Stimulated activated CD4-positive, alpha-beta T cell treated with anti-CD3 and anti-CD28 coated beads, Interleukin-4, amount 100 ng/mL, for 48 hours (primary cell): ENCODE measurements at regions not wholly inside any gene's neighbourhood (a gene's known extent, or its start where the extent isn't known, plus 50 kb on each side); places are given as distances from the start of the nearest gene placed in this dataset.
A peak's percentile ranks its signal among the peaks of the same experiment; 100 is the strongest.
"Not testable (repeated sequence)": the region's sequence is repeated elsewhere in the genome, so short reads cannot be mapped to it uniquely, and the experiment has no call there.

Source experiments
- DNase-seq, 2 donors: peaks; one replicate each; pipeline ENCODE4 v3.0.0-alpha.2; 2020; ENCODE audit warnings: low read depth in 2 of 2

DNA sequence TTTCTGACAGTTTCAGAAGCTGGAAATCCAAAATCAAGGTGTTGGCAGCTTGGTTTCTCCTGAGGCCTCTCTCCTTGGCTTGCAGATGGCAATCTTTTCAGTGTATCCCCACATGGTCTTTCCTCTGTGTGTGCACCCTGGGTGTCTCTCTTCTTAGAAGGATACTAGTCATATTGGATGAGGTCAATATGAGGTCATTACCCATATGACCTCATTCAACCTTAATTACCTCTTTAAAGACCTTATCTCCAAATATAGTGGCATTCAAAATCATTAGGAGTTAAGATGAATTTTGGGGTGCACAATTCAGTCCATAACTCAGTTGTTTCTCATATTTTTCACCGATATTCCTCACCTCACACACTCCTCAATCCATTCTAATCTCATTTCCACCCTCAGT, 92.4 kb upstream of the TGM3 start:
- no peak for DNase-seq

- no peak for DNase-seq
These were observed 91.8 kb upstream of the TGM3 start for GRCh38 chr20:2204021-2204420.

GRCh38 chr20:2206957-2207769, 88.6 kb upstream of the TGM3 start:
- peak; percentile 62 to 64 for DNase-seq

- DNase-seq = no peak
These were observed 88.1 kb upstream of the TGM3 start for GRCh38 chr20:2207770-2208097.

DNA sequence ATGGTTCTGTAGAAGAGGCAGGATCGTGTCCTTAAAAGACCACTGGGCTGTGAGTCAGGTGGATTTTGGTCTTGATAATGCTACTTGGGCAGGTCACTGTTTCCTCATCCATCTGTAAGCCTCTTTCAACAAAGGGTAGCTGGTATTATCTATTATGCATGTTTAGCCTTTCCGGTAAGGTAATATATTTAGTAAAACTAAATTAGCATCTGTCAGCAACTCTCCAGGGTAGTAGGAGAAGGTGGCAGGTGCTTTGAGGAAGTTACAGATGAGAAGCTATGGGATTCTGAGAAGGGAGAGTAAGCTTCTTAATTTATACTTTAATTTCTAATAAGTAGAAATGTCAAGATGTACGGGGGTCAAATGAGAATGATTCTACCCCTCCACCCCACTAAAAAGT, 86.9 kb upstream of the TGM3 start:
- DNase-seq = no peak

DNA sequence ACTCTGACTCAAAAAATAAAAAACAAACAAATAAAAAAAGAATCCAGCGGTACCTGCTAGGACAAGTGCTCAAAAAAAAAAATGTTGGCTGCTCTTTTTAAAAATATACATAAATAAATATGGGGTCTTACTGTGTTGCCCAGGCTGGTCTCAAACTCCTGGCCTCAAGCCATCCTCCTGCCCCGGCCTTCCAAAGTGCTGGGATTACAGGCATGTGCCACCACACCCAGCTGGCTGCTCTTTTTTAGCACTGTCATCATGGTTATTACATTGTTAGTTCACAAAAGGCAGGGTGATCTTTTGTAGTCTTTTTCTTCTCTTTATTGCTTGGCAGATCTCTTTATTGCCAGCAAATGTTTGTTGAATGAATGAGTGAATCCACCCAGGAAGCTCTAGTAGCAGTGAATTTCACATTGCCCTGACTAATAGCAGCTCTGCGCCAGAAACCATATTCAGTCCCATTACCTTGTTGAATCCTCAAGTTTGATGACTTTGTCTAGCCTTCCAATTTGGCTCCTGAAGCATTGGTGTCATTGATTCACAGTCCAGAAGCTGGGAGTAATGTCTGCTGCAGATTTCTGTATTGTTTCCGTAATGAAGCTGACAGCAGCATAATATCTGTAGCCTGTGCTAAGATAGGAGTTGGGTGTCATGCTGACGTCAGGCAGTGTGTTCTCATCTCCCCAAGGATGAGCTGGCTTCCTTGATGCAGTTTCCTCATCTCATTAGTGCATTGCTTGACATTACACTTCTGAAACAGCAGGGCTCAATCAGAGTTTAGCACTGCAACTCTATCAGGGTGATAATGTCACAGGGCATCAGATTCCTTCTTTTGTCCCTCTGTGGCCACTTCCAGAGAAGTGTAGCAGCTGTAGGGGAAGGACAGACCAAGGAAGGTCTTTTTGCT, 84.9 kb upstream of the TGM3 start:
- DNase-seq = no peak

DNA sequence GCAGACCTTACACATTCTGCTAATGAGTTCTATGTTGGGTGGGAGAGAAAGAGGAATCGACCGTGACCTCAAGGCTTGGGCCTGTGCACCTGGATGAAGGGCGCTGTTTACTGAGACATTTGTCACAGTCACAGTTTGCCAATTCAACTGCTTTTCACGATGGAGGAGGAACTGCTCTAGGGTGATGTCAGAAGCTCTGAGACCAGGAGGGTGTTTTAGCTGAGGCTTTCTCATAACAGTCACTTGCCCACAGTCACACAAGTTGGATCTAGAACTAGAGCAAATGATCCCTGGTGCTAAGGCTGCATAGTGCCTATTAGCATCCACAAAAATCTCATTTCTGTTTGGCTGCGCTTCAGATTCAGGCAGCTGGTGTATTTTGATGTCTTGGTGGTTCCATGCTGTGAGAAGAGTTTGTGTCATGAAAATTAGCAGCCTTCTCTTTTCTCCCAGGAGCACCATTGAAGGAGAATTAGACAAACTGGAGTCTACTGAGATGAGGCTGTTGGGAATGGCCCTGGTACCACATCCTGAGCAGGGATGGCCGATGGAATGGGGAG, 83.3 kb upstream of the TGM3 start:
- no peak for DNase-seq

DNA sequence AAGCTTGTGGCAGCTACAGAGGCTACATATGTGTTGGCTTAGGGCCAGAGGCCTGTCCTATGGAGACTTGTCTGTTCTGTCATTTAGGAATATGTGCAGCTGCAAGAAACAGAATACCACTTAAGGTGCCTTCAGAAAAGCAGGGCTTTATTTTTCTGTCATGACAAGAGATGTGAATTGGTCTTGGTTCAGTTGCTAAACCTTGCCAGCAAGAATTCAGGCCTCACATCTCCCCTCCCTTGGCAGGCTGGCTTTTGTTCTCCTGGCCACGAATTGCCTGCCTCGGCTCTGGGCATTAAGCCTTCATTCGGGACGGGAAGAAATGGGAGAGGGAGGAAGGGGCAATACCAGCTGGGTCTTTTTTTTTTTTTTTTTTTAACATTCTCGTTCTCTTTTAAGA, 82.4 kb upstream of the TGM3 start:
- no peak for DNase-seq

GRCh38 chr20:2217857-2218539, 77.8 kb upstream of the TGM3 start:
- peak; percentile 3 to 7 for DNase-seq

- DNase-seq = no peak
These were observed 76.3 kb upstream of the TGM3 start for GRCh38 chr20:2219481-2220006.

DNA sequence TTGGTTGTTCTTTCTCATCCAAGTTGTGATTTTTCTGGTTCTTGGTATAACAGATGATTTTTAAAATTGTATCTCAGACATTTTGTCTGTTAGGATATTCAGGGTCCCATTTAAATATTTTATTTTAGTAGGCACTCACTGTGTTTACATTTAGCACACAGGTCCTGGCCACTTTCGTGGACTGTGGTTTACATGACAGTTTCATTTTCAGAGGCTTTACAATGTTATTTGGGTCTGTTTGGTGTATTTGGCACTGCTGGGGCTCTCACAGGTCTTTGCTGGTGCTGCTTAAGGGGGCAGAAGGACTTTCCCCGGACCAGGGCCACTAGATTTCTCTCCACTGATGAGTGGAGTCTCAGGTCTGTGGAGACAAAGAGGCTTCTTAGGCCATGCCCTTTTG, 75.5 kb upstream of the TGM3 start:
- DNase-seq = no peak

GRCh38 chr20:2221921-2222320, 73.9 kb upstream of the TGM3 start:
- no peak for DNase-seq

DNA sequence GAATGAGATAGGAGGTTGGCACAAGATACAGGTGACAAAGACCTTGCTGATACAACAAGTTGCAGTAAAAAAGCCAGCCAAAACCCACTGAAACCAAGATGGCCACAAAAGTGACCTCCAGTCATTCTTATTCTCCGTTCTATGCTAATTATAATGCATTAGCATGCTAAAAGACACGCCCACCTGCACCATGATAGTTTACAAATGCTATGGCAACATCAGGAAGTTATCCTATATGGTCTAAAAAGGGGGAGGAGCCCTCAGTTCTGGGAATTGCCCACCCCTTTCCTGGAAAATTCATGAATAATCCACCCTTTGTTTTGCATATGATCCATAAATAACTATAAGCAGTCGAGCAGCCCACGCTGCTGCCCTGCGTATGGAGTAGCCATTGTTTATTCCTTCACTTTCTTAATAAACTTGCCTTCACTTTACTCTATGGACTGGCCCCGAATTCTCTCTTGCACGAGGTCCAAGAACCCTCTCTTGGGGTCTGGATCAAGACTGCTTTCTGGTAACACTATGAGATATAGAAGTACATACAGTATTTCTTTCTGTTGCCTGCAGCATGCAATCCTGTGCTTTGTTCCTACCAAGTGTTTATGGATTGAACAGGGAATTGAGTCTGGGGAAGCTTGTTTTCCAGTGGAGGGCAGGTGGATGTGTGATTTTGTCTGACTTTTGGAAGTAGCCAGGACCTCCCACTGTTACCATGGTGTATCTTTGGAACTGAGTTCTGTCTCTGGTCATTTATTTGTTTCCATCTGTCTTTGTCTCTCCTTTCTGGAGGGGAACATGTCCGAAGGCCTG, 72.0 kb upstream of the TGM3 start:
- no peak for DNase-seq

- DNase-seq = no peak
These were observed 71.5 kb upstream of the TGM3 start for GRCh38 chr20:2224368-2224639.

DNA sequence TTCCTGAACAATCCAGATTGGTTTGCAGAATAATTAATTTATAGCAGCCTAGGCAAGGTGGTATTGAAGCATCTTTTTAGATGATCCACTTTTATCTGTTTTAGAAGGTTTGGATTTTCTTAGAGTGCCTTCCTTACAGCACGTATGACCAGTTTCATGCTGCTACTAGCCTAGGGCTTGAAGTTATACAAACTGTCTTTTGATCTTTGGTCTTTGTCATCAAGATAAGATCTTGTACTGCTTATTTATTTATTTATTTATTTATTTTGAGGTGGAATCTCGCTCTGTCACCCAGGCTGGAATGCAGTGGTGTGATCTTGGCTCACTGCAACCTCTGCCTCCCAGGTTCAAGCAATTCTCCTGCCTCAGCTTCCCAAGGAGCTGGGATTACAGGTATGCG, 68.5 kb upstream of the TGM3 start:
- not testable (repeated sequence) for DNase-seq

GRCh38 chr20:2227861-2228260, 67.9 kb upstream of the TGM3 start:
- no peak for DNase-seq

- no peak for DNase-seq
These were observed 66.9 kb upstream of the TGM3 start for GRCh38 chr20:2228926-2229325.

GRCh38 chr20:2230726-2231488, 64.9 kb upstream of the TGM3 start:
- DNase-seq = no peak

GRCh38 chr20:2231701-2232100, 64.1 kb upstream of the TGM3 start:
- DNase-seq = no peak

DNA sequence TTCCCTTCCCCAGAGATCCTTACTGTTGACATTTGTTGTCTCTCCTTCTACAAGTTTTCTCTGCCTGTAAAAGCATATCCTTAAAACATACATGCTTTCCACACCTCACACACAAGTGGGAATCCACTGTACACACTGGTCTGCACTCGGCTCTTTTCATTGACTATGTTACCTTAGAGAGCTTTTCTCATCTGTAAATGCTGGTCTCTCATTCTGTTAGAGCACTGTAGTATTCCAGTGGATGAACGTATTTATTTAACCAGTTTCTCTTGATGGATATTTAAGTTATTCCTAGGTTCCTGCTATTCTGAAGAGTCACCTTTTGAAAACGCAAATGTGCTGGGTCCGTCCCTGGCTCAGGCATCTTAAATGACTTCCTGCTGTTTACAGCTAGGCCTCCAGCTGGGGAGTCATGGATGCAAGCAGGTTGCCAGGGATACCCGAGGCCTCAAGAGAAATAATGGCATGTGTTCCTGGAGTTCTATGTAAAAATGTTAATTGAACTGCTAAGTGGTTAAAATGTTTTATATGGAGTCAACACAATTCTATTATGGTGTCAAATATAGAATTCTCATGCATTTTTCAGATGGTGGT, 61.1 kb upstream of the TGM3 start:
- no peak for DNase-seq
